Panc1 (cell line): ENCODE measurements at regions not wholly inside any gene's neighbourhood (a gene's known extent, or its start where the extent isn't known, plus 50 kb on each side); places are given as distances from the start of the nearest gene placed in this dataset.

Experiments
- CTCF ChIP-seq: fragments of 450-650 bp; IDR thresholded peaks from 2 replicates; pipeline ENCODE4 v1.5.1; 2017; ENCODE audit warnings: mild to moderate bottlenecking
- POLR2AphosphoS5 ChIP-seq: IDR thresholded peaks from 2 replicates; pipeline ENCODE4 v1.6.1; 2012; ENCODE audit warnings: mild to moderate bottlenecking, low read depth, low read length, moderate library complexity
- REST ChIP-seq, 2 experiments: IDR thresholded peaks; 2 replicates each; pipeline ENCODE4 v1.6.1; 2011 to 2012; ENCODE audit warnings: low read depth in 2 of 2, control low read depth in 1 of 2, low read length in 1 of 2, mild to moderate bottlenecking in 1 of 2, moderate library complexity in 1 of 2; ENCODE audit not compliant: insufficient read depth in 1 of 2
- TCF7L2 ChIP-seq: IDR thresholded peaks from 2 replicates; pipeline ENCODE4 v1.6.1; 2011; ENCODE audit warnings: mild to moderate bottlenecking, low read depth, low read length, inconsistent platforms

GRCh38 chr6:48775157-48775556, 664.2 kb upstream of the PTCHD4 start:
- TF ChIP-seq CTCF (no peak), POLR2AphosphoS5 (no peak), REST (IDR thresholded peaks at IDR 0.05; ENCODE audit: insufficient read depth in 1 of 2, low read depth in 2 of 2, low read length in 1 of 2) (no peak), TCF7L2 (no peak)
